Neuronal stem cell (in vitro differentiated cells): ENCODE measurements at regions not wholly inside any gene's neighbourhood (a gene's known extent, or its start where the extent isn't known, plus 50 kb on each side); places are given as distances from the start of the nearest gene placed in this dataset.

Experiments
- DNase-seq: peaks from one replicate; pipeline ENCODE4 v3.0.0-alpha.2; 2013; ENCODE audit warnings: low spot score
- H2AFZ ChIP-seq: one replicate; pipeline ENCODE4 v1.6.1; 2013; ENCODE audit warnings: mild to moderate bottlenecking, low read length, inconsistent platforms
- H2AK5ac ChIP-seq: 2 replicates; pipeline ENCODE4 v1.6.1; 2013; ENCODE audit warnings: low read depth, mild to moderate bottlenecking, inconsistent platforms, low read length, moderate library complexity, mixed read lengths
- H2BK120ac ChIP-seq: 2 replicates; pipeline ENCODE4 v1.6.1; 2013; ENCODE audit warnings: low read depth, mild to moderate bottlenecking, inconsistent platforms, low read length, moderate library complexity, mixed read lengths
- H2BK12ac ChIP-seq: one replicate; pipeline ENCODE4 v1.6.1; 2013; ENCODE audit warnings: low read length, inconsistent platforms
- H2BK15ac ChIP-seq: 2 replicates; pipeline ENCODE4 v1.6.1; 2013; ENCODE audit warnings: mild to moderate bottlenecking, low read length, inconsistent platforms, mixed read lengths
- H2BK5ac ChIP-seq: one replicate; pipeline ENCODE4 v1.6.1; 2013; ENCODE audit warnings: inconsistent platforms, mild to moderate bottlenecking, low read length, moderate library complexity
- H3K14ac ChIP-seq: one replicate; pipeline ENCODE4 v1.6.1; 2013; ENCODE audit warnings: low read length, inconsistent platforms
- H3K18ac ChIP-seq: 2 replicates; pipeline ENCODE4 v1.6.1; 2013; ENCODE audit warnings: low read length, inconsistent platforms
- H3K23ac ChIP-seq: 2 replicates; pipeline ENCODE4 v1.6.1; 2013; ENCODE audit warnings: low read depth, mild to moderate bottlenecking, mixed read lengths, low read length, inconsistent platforms; ENCODE audit not compliant: poor library complexity
- H3K27ac ChIP-seq: replicated peaks from 3 replicates; pipeline ENCODE4 v1.5.1; 2013; ENCODE audit warnings: low read length, inconsistent platforms
- H3K27me3 ChIP-seq, 3 experiments: 2 replicates each; pipeline ENCODE4 v1.6.1; 2013; ENCODE audit warnings: low read length in 3 of 3, mild to moderate bottlenecking in 2 of 3, inconsistent platforms in 1 of 3, low read depth in 1 of 3, mixed read lengths in 1 of 3, moderate library complexity in 1 of 3; ENCODE audit not compliant: control insufficient read depth in 3 of 3, insufficient read depth in 3 of 3
- H3K36me3 ChIP-seq, 2 donors: replicated peaks in 1 of 2; 2 replicates each; pipeline ENCODE4 v1.6.1; 2013; ENCODE audit warnings: low read length in 2 of 2; ENCODE audit not compliant: control insufficient read depth in 2 of 2, insufficient read depth in 2 of 2
- H3K4ac ChIP-seq: 2 replicates; pipeline ENCODE4 v1.6.1; 2013; ENCODE audit warnings: inconsistent platforms, mild to moderate bottlenecking, low read length, moderate library complexity
- H3K4me1 ChIP-seq, 2 donors: 1 replicate in 1 of 2; 2 replicates in 1 of 2; pipeline ENCODE4 v1.6.1; 2013; ENCODE audit warnings: low read length in 2 of 2, low read depth in 1 of 2; ENCODE audit not compliant: control insufficient read depth in 2 of 2, insufficient read depth in 1 of 2
- H3K4me2 ChIP-seq: one replicate; pipeline ENCODE4 v1.6.1; 2013; ENCODE audit warnings: mild to moderate bottlenecking, low read length, inconsistent platforms; ENCODE audit not compliant: insufficient read depth, poor library complexity, severe bottlenecking
- H3K4me3 ChIP-seq, 2 donors: 2 replicates each; pipeline ENCODE4 v1.5.1; 2013; ENCODE audit warnings: low read length in 2 of 2, mild to moderate bottlenecking in 2 of 2, inconsistent platforms in 1 of 2, moderate library complexity in 1 of 2
- H3K79me1 ChIP-seq: one replicate; pipeline ENCODE4 v1.6.1; 2013; ENCODE audit warnings: low read depth, mild to moderate bottlenecking, inconsistent platforms, low read length, moderate library complexity
- H3K9ac ChIP-seq: one replicate; pipeline ENCODE4 v1.6.1; 2013; ENCODE audit warnings: mild to moderate bottlenecking, low read depth, low read length, inconsistent platforms; ENCODE audit not compliant: poor library complexity
- H3K9me3 ChIP-seq, 2 donors: replicated peaks in 1 of 2; 2 replicates each; pipeline versions ENCODE3 to v1.6.1; 2013; ENCODE audit warnings: low read length in 2 of 2, mild to moderate bottlenecking in 2 of 2, inconsistent platforms in 1 of 2, low read depth in 1 of 2, mixed read lengths in 1 of 2, moderate library complexity in 1 of 2; ENCODE audit not compliant: control insufficient read depth in 2 of 2, insufficient read depth in 1 of 2
- H4K8ac ChIP-seq: one replicate; pipeline ENCODE4 v1.6.1; 2013; ENCODE audit warnings: low read depth, mild to moderate bottlenecking, inconsistent platforms, low read length, moderate library complexity
- H4K91ac ChIP-seq: one replicate; pipeline ENCODE4 v1.6.1; 2013; ENCODE audit warnings: low read length, low read depth, mild to moderate bottlenecking, inconsistent platforms; ENCODE audit not compliant: poor library complexity
- WGBS, 2 donors: extraction: QIAGEN DNeasy Blood & Tissue Kit; methylation state at CpG; one replicate each; pipeline ENCODE4 v1.1.7; 2013; ENCODE audit warnings: missing lambda C conversion rate in 2 of 2, mixed read lengths in 1 of 2; ENCODE audit not compliant: insufficient read length in 2 of 2, insufficient replicate concordance in 1 of 2; ENCODE audit errors: extremely low coverage in 2 of 2; 5-methylcytosine and 5-hydroxymethylcytosine counted together

- Histone ChIP-seq H3K18ac (no peak overlapping the region), H2BK5ac (no peak overlapping the region), H3K9me3 (peaks cover 0 to 1% of the 10 kb centered on the region in 2 donors), H2BK15ac (no peak overlapping the region), H3K4me2 (no peak overlapping the region), H2AK5ac (no peak overlapping the region), H3K36me3 (no peaks in the 10 kb centered on the region), H3K4me1 (peaks cover 0 to 2% of the 10 kb centered on the region in 2 donors), H3K14ac (no peak overlapping the region), H4K91ac (no peak overlapping the region), H3K4me3 (no peak overlapping the region), H3K27ac (no peak overlapping the region), H2BK120ac (no peak overlapping the region), H3K23ac (no peak overlapping the region), H3K27me3 (no peaks in the 10 kb centered on the region), H3K79me1 (no peaks in the 10 kb centered on the region), H2AFZ (no peak overlapping the region), H3K4ac (no peak overlapping the region), H2BK12ac (no peak overlapping the region), H3K9ac (no peak overlapping the region), H4K8ac (no peak overlapping the region)
- no peak for DNase-seq
- no CpG with 5 or more reads among the region's 2 CpGs for WGBS, 2 donors
Measured at GRCh38 chr12:16828891-16829290, 222.9 kb upstream of the LMO3 start.

- Histone ChIP-seq H3K18ac (no peak overlapping the region), H3K4ac (no peak overlapping the region), H3K36me3 (no peaks in the 10 kb centered on the region), H3K9ac (no peak overlapping the region), H2BK12ac (no peak overlapping the region), H3K4me1 (no peaks in the 10 kb centered on the region), H2BK120ac (no peak overlapping the region), H2AK5ac (no peak overlapping the region), H3K27me3 (no peaks in the 10 kb centered on the region), H4K8ac (no peak overlapping the region), H2BK15ac (no peak overlapping the region), H3K4me2 (no peak overlapping the region), H3K79me1 (no peaks in the 10 kb centered on the region), H3K4me3 (no peak overlapping the region), H3K23ac (no peak overlapping the region), H4K91ac (no peak overlapping the region), H3K27ac (no peak overlapping the region), H2AFZ (no peak overlapping the region), H3K9me3 (no peaks in the 10 kb centered on the region), H2BK5ac (no peak overlapping the region), H3K14ac (no peak overlapping the region)
- no CpG with 5 or more reads among the region's 4 CpGs for WGBS, 2 donors
- no peak for DNase-seq
Measured at GRCh38 chr12:16807731-16808130, 201.8 kb upstream of the LMO3 start.

DNA sequence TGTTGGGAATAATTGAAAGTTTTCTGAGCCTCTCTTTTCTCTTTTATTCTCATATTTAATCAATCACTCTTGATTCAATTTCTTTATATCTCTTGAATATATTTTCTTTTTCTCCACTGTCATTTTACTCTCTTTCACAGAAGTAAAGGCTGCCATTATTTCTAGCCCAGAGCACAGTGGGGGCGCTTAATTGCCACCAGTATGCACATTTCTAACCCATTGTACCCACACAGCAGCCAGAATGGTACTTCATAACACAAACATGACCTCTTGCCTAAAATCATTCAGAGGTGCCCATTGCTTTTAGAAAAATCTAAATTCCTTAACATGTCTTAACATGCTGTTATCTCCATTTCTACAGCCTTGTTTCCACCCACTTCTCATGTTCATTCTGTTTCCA lies 190.2 kb upstream of the LMO3 start:
- Histone ChIP-seq H4K8ac (no peak overlapping the region), H2BK12ac (no peak overlapping the region)
- DNase-seq: no peak

DNA sequence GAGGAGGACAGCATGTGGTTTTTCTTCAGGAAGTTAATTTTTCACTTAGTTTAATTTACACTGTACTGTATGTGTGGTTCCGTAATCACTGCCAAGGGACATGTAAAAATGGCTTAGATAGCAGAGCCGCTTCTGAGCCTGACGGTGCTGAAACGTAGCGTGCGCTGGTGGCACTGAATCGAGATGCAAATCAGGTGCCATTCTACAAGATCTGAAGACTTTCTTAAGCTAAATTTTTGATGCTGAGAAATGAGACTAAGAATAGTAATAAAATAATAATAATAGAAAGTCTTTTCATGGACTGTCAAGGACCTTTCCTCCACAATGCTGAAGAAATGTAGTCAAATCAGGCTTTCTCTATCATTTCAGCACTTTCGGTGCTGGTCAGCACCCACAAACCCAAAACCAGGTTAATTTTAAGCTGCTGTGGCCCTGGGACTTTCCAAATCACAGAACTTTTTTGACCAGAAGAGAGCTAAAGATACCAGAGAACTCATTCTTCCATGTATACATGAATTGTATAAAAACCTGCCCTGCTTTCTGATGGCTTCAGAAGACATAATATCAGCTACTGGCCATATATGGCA lies 183.3 kb upstream of the LMO3 start:
- Histone ChIP-seq H2AFZ (no peak overlapping the region), H2BK120ac (no peak overlapping the region), H3K23ac (no peak overlapping the region), H2BK15ac (no peak overlapping the region), H3K9ac (no peak overlapping the region), H3K4me3 (no peak overlapping the region), H3K14ac (no peak overlapping the region), H2BK5ac (no peak overlapping the region), H4K91ac (no peak overlapping the region), H3K36me3 (no peaks in the 10 kb centered on the region), H3K79me1 (no peaks in the 10 kb centered on the region), H3K4me1 (peaks cover 0 to 4% of the 10 kb centered on the region in 2 donors), H3K27me3 (no peaks in the 10 kb centered on the region), H2BK12ac (no peak overlapping the region), H4K8ac (no peak overlapping the region), H2AK5ac (no peak overlapping the region), H3K4ac (no peak overlapping the region), H3K27ac (no peak overlapping the region), H3K18ac (no peak overlapping the region), H3K9me3 (no peaks in the 10 kb centered on the region), H3K4me2 (no peak overlapping the region)
- no CpG with 5 or more reads among the region's 8 CpGs for WGBS, 2 donors
- peak; percentile 20 for DNase-seq

More for the DNA sequence above, 190.2 kb upstream of the LMO3 start:
- WGBS, 2 donors: no CpG with 5 or more reads among the region's 1 CpG
- H3K18ac ChIP-seq: no peak overlapping the region
- peaks cover 0 to 4% of the 10 kb centered on the region in 2 donors for H3K4me1 ChIP-seq
- H3K27ac ChIP-seq: no peak overlapping the region
- no peak overlapping the region for H3K4me2 ChIP-seq
- H3K4ac ChIP-seq: no peak overlapping the region
- H3K9ac ChIP-seq: no peak overlapping the region
- no peaks in the 10 kb centered on the region for H3K27me3 ChIP-seq
- no peak overlapping the region for H3K23ac ChIP-seq
- H3K14ac ChIP-seq: no peak overlapping the region
- H3K79me1 ChIP-seq: no peaks in the 10 kb centered on the region
- no peak overlapping the region for H2BK15ac ChIP-seq
- no peak overlapping the region for H2AK5ac ChIP-seq
- no peak overlapping the region for H4K91ac ChIP-seq
- H3K9me3 ChIP-seq: no peaks in the 10 kb centered on the region
- no peak overlapping the region for H2BK5ac ChIP-seq
- H3K36me3 ChIP-seq: no peaks in the 10 kb centered on the region
- no peak overlapping the region for H2BK120ac ChIP-seq
- H3K4me3 ChIP-seq: no peak overlapping the region
- no peak overlapping the region for H2AFZ ChIP-seq
